ENCODE measurements at regions not wholly inside any gene's neighbourhood (a gene's known extent, or its start where the extent isn't known, plus 50 kb on each side); places are given as distances from the start of the nearest gene placed in this dataset.

DNA sequence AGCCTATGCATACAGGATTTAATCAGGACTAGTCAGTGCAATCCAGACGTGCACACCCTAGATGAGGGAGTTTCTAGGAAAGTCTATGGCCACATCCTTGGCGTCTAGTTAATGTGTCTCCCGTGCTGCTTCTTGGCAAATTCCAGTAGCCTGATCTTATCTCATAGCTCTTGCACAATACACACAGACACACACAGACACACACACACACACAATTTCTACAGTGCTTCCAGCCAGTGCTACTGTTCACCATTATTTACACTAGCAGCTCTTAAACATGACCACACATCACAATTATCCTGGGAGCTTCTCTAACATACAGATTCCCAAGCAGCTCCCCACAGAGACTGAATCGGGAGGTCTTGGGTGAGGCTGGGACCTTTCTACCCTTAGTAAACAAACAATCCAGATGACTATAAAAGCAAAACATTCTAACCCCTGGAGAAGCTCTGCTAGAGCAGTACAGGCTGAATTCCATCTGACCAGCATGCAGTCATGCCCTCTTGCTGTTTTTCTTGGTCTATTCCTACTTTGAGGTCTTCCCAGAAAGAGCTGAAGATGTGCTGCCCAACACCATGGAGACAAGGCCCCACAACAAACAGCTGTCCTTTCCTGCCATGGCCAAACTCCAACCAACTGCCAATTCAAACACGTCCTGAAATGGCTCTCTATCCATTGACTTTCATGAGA lies 236.6 kb downstream of the DEPDC1B start (continued):
- TF ChIP-seq, protein P1, sequence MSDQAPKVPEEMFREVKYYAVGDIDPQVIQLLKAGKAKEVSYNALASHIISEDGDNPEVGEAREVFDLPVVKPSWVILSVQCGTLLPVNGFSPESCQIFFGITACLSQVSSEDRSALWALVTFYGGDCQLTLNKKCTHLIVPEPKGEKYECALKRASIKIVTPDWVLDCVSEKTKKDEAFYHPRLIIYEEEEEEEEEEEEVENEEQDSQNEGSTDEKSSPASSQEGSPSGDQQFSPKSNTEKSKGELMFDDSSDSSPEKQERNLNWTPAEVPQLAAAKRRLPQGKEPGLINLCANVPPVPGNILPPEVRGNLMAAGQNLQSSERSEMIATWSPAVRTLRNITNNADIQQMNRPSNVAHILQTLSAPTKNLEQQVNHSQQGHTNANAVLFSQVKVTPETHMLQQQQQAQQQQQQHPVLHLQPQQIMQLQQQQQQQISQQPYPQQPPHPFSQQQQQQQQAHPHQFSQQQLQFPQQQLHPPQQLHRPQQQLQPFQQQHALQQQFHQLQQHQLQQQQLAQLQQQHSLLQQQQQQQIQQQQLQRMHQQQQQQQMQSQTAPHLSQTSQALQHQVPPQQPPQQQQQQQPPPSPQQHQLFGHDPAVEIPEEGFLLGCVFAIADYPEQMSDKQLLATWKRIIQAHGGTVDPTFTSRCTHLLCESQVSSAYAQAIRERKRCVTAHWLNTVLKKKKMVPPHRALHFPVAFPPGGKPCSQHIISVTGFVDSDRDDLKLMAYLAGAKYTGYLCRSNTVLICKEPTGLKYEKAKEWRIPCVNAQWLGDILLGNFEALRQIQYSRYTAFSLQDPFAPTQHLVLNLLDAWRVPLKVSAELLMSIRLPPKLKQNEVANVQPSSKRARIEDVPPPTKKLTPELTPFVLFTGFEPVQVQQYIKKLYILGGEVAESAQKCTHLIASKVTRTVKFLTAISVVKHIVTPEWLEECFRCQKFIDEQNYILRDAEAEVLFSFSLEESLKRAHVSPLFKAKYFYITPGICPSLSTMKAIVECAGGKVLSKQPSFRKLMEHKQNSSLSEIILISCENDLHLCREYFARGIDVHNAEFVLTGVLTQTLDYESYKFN (CRISPR knock-in tag; conservative IDR thresholded peaks at IDR 0.05), result peak; percentile 76
- no peak for TF ChIP-seq ZNF577 (CRISPR knock-in tag; IDR thresholded peaks at IDR 0.05; ENCODE audit: borderline replicate concordance, low read depth)
- no peak for TF ChIP-seq PHB2 (IDR thresholded peaks at IDR 0.05; ENCODE audit: partially characterized antibody)
- no peak for TF ChIP-seq ZNF484 (CRISPR knock-in tag; IDR thresholded peaks at IDR 0.05; ENCODE audit: borderline replicate concordance, low read depth)
- TF ChIP-seq ISL2 (CRISPR knock-in tag; IDR thresholded peaks at IDR 0.05), result peak; percentile 88
- TF ChIP-seq SUZ12 (IDR thresholded peaks at IDR 0.05; ENCODE audit: low read depth, low read length), result no peak
- 0 out of 2 replicates have a peak, but pooled peaks have one; percentile 51 for TF ChIP-seq ZNF337 (CRISPR knock-in tag; IDR thresholded peaks at IDR 0.05; ENCODE audit: borderline replicate concordance, low read depth)
- no peak for TF ChIP-seq ZFY (CRISPR knock-in tag; IDR thresholded peaks at IDR 0.05)
- 0 out of 2 replicates have a peak, but pooled peaks have one; percentile 57 for TF ChIP-seq ZNF614 (CRISPR knock-in tag; IDR thresholded peaks at IDR 0.05; ENCODE audit: borderline replicate concordance)
- TF ChIP-seq, protein P2, sequence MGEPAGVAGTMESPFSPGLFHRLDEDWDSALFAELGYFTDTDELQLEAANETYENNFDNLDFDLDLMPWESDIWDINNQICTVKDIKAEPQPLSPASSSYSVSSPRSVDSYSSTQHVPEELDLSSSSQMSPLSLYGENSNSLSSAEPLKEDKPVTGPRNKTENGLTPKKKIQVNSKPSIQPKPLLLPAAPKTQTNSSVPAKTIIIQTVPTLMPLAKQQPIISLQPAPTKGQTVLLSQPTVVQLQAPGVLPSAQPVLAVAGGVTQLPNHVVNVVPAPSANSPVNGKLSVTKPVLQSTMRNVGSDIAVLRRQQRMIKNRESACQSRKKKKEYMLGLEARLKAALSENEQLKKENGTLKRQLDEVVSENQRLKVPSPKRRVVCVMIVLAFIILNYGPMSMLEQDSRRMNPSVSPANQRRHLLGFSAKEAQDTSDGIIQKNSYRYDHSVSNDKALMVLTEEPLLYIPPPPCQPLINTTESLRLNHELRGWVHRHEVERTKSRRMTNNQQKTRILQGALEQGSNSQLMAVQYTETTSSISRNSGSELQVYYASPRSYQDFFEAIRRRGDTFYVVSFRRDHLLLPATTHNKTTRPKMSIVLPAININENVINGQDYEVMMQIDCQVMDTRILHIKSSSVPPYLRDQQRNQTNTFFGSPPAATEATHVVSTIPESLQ (CRISPR knock-in tag; conservative IDR thresholded peaks at IDR 0.05), result no peak
- TF ChIP-seq HOXA5 (CRISPR knock-in tag; IDR thresholded peaks at IDR 0.05), result no peak
- no peak for TF ChIP-seq ZNF777 (CRISPR knock-in tag; IDR thresholded peaks at IDR 0.05)
- TF ChIP-seq RBFOX2 (IDR thresholded peaks at IDR 0.05; ENCODE audit: low read depth, low read length), result no peak
- TF ChIP-seq ZNF761 (CRISPR knock-in tag; conservative IDR thresholded peaks at IDR 0.05), result no peak
- no peak for TF ChIP-seq POLR2AphosphoS2 (IDR thresholded peaks at IDR 0.05; ENCODE audit: low read depth, low read length)
- no peak for TF ChIP-seq CBFB (CRISPR knock-in tag; IDR thresholded peaks at IDR 0.05)
- TF ChIP-seq, protein P3, sequence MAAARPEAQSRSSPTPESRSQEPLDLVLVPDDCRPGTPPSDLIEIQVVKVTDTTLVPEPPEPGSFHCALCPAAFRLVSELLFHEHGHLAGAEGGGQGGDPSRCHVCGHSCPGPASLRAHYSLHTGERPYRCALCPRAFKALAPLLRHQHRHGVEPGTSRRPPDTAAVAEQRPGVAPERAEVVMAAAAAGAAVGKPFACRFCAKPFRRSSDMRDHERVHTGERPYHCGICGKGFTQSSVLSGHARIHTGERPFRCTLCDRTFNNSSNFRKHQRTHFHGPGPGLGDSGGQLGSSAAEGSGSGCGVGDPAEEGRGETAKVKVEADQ (CRISPR knock-in tag; IDR thresholded peaks at IDR 0.05; ENCODE audit: borderline replicate concordance), result 0 out of 2 replicates have a peak, but pooled peaks have one; percentile 46
- TF ChIP-seq ZNF432 (CRISPR knock-in tag; IDR thresholded peaks at IDR 0.05; ENCODE audit: borderline replicate concordance), result no peak
- no peak for TF ChIP-seq HOXA9 (CRISPR knock-in tag; IDR thresholded peaks at IDR 0.05; ENCODE audit: borderline replicate concordance)
- TF ChIP-seq ZNF230 (CRISPR knock-in tag; IDR thresholded peaks at IDR 0.05), result no peak
- no peak for TF ChIP-seq ZNF557 (CRISPR knock-in tag; IDR thresholded peaks at IDR 0.05)
- no peak for TF ChIP-seq HNRNPH1 (optimal IDR thresholded peaks at IDR 0.05; ENCODE audit: low read depth, low read length)
- TF ChIP-seq DR1 (CRISPR knock-in tag; IDR thresholded peaks at IDR 0.05), result no peak
- peak; percentile 76; the same call in 1 of the 2 replicates for TF ChIP-seq GATA4 (IDR thresholded peaks at IDR 0.05; ENCODE audit: borderline replicate concordance, low read depth)
- no peak for TF ChIP-seq ZFP36 (IDR thresholded peaks at IDR 0.05; ENCODE audit: borderline replicate concordance, low read depth, low read length, partially characterized antibody)
- TF ChIP-seq ZNF567 (CRISPR knock-in tag; IDR thresholded peaks at IDR 0.05; ENCODE audit: borderline replicate concordance), result no peak
